ENCODE measurements at regions not wholly inside any gene's neighbourhood (a gene's known extent, or its start where the extent isn't known, plus 50 kb on each side); places are given as distances from the start of the nearest gene placed in this dataset.

GRCh38 chr4:62835631-62836030, 1573.6 kb downstream of the TECRL start:
- DNase-seq: no peak

- DNase-seq: no peak
These were observed 1586.9 kb downstream of the TECRL start for GRCh38 chr4:62822306-62822705.

- no peak for DNase-seq
These were observed 1592.7 kb downstream of the TECRL start for GRCh38 chr4:62816566-62816965.

- no peak for DNase-seq
These were observed 1594.7 kb downstream of the TECRL start for GRCh38 chr4:62814510-62815047.

- DNase-seq: no peak
These were observed 1602.4 kb downstream of the TECRL start for GRCh38 chr4:62806816-62807215.

GRCh38 chr4:62804075-62804474, 1603.9 kb downstream of the ADGRL3 start:
- no peak for DNase-seq

GRCh38 chr4:62797221-62797620, 1597.1 kb downstream of the ADGRL3 start:
- no peak for DNase-seq

- no peak for DNase-seq
These were observed 1591.3 kb downstream of the ADGRL3 start for GRCh38 chr4:62791386-62791785.

GRCh38 chr4:62771983-62772557, 1571.9 kb downstream of the ADGRL3 start:
- no peak for DNase-seq

GRCh38 chr4:62740296-62740695, 1540.2 kb downstream of the ADGRL3 start:
- DNase-seq: no peak

- no peak for DNase-seq
These were observed 1517.0 kb downstream of the ADGRL3 start for GRCh38 chr4:62717154-62717553.

GRCh38 chr4:62711575-62711974, 1511.4 kb downstream of the ADGRL3 start:
- no peak for DNase-seq

- peak; percentile 46 for DNase-seq
These were observed 1509.6 kb downstream of the ADGRL3 start for GRCh38 chr4:62709618-62710252.

GRCh38 chr4:62706423-62706822, 1506.3 kb downstream of the ADGRL3 start:
- DNase-seq: no peak

GRCh38 chr4:62683799-62684566, 1483.9 kb downstream of the ADGRL3 start:
- DNase-seq: no peak

GRCh38 chr4:62676962-62677361, 1476.8 kb downstream of the ADGRL3 start:
- DNase-seq: no peak

- DNase-seq: peak; percentile 16
These were observed 1470.4 kb downstream of the ADGRL3 start for GRCh38 chr4:62670514-62670913.

- no peak for DNase-seq
These were observed 1461.7 kb downstream of the ADGRL3 start for GRCh38 chr4:62661821-62662220.

- no peak for DNase-seq
These were observed 1455.9 kb downstream of the ADGRL3 start for GRCh38 chr4:62656006-62656405.

GRCh38 chr4:62644372-62644771, 1444.2 kb downstream of the ADGRL3 start:
- peak; percentile 31 for DNase-seq

- no peak for DNase-seq
These were observed 1440.2 kb downstream of the ADGRL3 start for GRCh38 chr4:62640296-62640695.

GRCh38 chr4:62627671-62628070, 1427.5 kb downstream of the ADGRL3 start:
- DNase-seq: no peak

- DNase-seq: no peak
These were observed 1427.0 kb downstream of the ADGRL3 start for GRCh38 chr4:62627141-62627540.

- DNase-seq: no peak
These were observed 1422.0 kb downstream of the ADGRL3 start for GRCh38 chr4:62622089-62622488.

Measured in RPMI8226 (cell line).